OCI-LY3 (cell line): ENCODE measurements at regions not wholly inside any gene's neighbourhood (a gene's known extent, or its start where the extent isn't known, plus 50 kb on each side); places are given as distances from the start of the nearest gene placed in this dataset.

Experiments used
- H2AFZ ChIP-seq: fragments of 200-600, 300-600 bp; shearing (Covaris generic); 2 replicates; pipeline ENCODE4 v1.6.0; 2014; ENCODE audit warnings: antibody characterized with exemption, low read depth, low read length
- H3K27ac ChIP-seq: fragments of 200-600, 300-600 bp; sonication (generic); 2 replicates; pipeline ENCODE4 v1.5.1; 2014; ENCODE audit warnings: mild to moderate bottlenecking, low read length, moderate library complexity, mixed read lengths
- H3K27me3 ChIP-seq: fragments of 200-600, 300-600 bp; sonication (generic); 2 replicates; pipeline ENCODE4 v1.6.1; 2014; ENCODE audit warnings: low read depth, low read length, mixed read lengths
- H3K36me3 ChIP-seq: fragments of 200-600, 300-600 bp; sonication (generic); replicated peaks from 2 replicates; pipeline ENCODE3; 2014; ENCODE audit warnings: low read depth, low read length, mixed read lengths
- H3K4me1 ChIP-seq: fragments of 300-600, 200-600 bp; sonication (generic); 2 replicates; pipeline ENCODE4 v1.6.1; 2014; ENCODE audit warnings: low read length, mixed read lengths
- H3K4me2 ChIP-seq: fragments of 200-600, 300-600 bp; sonication (generic); 2 replicates; pipeline ENCODE4 v1.6.1; 2014; ENCODE audit warnings: low read length, mixed read lengths
- H3K4me3 ChIP-seq: fragments of 300-600, 200-600 bp; sonication (generic); 2 replicates; pipeline ENCODE4 v1.5.1; 2014; ENCODE audit warnings: antibody characterized with exemption, mild to moderate bottlenecking, low read length, moderate library complexity
- H3K79me2 ChIP-seq: fragments of 300-600, 200-600 bp; shearing (Covaris generic); 2 replicates; pipeline ENCODE4 v1.6.1; 2014; ENCODE audit warnings: mild to moderate bottlenecking, low read length, mixed read lengths
- H3K9ac ChIP-seq: fragments of 300-600, 200-600 bp; shearing (Covaris generic); 2 replicates; pipeline ENCODE4 v1.6.0; 2014; ENCODE audit warnings: mild to moderate bottlenecking, low read length, moderate library complexity
- H3K9me3 ChIP-seq: fragments of 200-600, 300-600 bp; shearing (Covaris generic); 2 replicates; pipeline ENCODE4 v1.6.1; 2014; ENCODE audit warnings: low read length, mixed read lengths; ENCODE audit not compliant: insufficient read depth
- H4K20me1 ChIP-seq: fragments of 200-600, 300-600 bp; sonication (generic); 2 replicates; pipeline ENCODE4 v1.6.1; 2016; ENCODE audit warnings: low read length, mixed read lengths; ENCODE audit not compliant: insufficient read depth
- EZH2phosphoT487 ChIP-seq: fragments of 200-600 bp; shearing (Covaris generic); IDR thresholded peaks from 2 replicates; pipeline ENCODE4 v1.6.1; 2018; ENCODE audit warnings: antibody characterized with exemption, mixed run types, low read depth
- TF ChIP-seq, protein P1 (sequence below): fragments of 200-600, 300-600 bp; sonication (generic); IDR thresholded peaks from 2 replicates; pipeline ENCODE4 v1.5.1; 2014; ENCODE audit warnings: antibody characterized with exemption, low read length, low read depth

DNA sequence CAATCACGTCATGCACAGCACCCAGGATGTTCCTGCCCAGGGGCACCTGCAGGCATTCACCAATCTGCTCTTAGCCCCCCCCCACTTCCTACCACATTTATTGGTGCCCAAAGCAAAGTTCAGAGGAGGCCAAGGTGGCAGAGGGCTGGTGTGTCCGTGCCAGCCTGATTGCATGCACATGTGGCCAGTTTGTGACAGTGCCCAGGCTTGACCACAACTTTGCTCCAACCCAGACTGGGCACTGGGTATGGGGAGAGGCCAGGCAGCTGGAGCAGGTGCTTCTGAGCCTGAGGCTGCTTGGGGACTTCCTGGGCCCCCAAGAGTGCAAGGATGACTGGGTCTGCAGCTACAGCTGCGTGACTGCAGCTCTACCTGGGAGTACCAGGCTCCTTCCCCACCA is 192.3 kb upstream of the BCHE start:
- H3K79me2 ChIP-seq: no peaks in the 10 kb centered on the region
- no peak overlapping the region for H3K9ac ChIP-seq
- H3K4me1 ChIP-seq: peaks cover 7% of the 10 kb centered on the region; the same call in 1 of the 2 replicates
- H3K27me3 ChIP-seq: no peaks in the 10 kb centered on the region
- H3K9me3 ChIP-seq: no peaks in the 10 kb centered on the region; the same call in 1 of the 2 replicates
- no peaks in the 10 kb centered on the region for H3K36me3 ChIP-seq
- H4K20me1 ChIP-seq: no peaks in the 10 kb centered on the region
- no peak overlapping the region for H3K27ac ChIP-seq
- H3K4me3 ChIP-seq: no peak overlapping the region
- no peak overlapping the region for H3K4me2 ChIP-seq
- no peak for TF ChIP-seq EZH2phosphoT487
- TF ChIP-seq, protein P1, sequence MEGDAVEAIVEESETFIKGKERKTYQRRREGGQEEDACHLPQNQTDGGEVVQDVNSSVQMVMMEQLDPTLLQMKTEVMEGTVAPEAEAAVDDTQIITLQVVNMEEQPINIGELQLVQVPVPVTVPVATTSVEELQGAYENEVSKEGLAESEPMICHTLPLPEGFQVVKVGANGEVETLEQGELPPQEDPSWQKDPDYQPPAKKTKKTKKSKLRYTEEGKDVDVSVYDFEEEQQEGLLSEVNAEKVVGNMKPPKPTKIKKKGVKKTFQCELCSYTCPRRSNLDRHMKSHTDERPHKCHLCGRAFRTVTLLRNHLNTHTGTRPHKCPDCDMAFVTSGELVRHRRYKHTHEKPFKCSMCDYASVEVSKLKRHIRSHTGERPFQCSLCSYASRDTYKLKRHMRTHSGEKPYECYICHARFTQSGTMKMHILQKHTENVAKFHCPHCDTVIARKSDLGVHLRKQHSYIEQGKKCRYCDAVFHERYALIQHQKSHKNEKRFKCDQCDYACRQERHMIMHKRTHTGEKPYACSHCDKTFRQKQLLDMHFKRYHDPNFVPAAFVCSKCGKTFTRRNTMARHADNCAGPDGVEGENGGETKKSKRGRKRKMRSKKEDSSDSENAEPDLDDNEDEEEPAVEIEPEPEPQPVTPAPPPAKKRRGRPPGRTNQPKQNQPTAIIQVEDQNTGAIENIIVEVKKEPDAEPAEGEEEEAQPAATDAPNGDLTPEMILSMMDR: no peak
- H2AFZ ChIP-seq: no peak overlapping the region

GRCh38 chr3:166013073-166013679 is 176.0 kb upstream of the BCHE start:
- Histone ChIP-seq H3K36me3 (no peaks in the 10 kb centered on the region), H2AFZ (no peak overlapping the region), H3K79me2 (no peaks in the 10 kb centered on the region), H4K20me1 (no peaks in the 10 kb centered on the region), H3K9me3 (no peaks in the 10 kb centered on the region), H3K4me3 (no peak overlapping the region), H3K9ac (no peak overlapping the region), H3K27ac (no peak overlapping the region), H3K27me3 (no peaks in the 10 kb centered on the region), H3K4me2 (no peak overlapping the region), H3K4me1 (no peaks in the 10 kb centered on the region)
- TF ChIP-seq, protein P1: peak; percentile 70
- TF ChIP-seq EZH2phosphoT487: no peak

DNA sequence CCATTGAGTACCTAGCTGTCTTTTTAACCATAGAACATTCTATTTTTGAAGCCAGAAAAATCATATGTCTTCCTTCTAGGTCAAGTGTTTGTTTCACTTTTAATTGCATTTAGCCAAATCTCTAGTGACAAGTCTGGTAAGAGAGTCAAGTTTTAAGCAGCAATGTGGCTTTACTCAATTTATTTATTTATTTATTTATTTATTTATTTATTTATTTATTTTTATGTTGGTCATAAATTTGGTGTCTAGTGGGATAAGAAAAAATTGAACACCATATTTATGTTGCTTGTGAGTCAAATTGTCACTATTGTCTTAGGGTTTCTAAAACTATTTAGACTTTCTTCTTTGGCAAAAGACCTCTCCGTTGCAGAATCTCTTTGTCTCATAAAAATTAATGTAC is 174.5 kb upstream of the BCHE start:
- Histone ChIP-seq H3K4me1 (no peaks in the 10 kb centered on the region), H3K4me3 (no peak overlapping the region), H2AFZ (no peak overlapping the region), H3K27ac (no peak overlapping the region), H3K27me3 (no peaks in the 10 kb centered on the region), H3K9me3 (no peaks in the 10 kb centered on the region), H3K79me2 (no peaks in the 10 kb centered on the region), H3K36me3 (no peaks in the 10 kb centered on the region), H3K9ac (no peak overlapping the region), H4K20me1 (no peaks in the 10 kb centered on the region), H3K4me2 (no peak overlapping the region)
- TF ChIP-seq EZH2phosphoT487: no peak
- TF ChIP-seq, protein P1: no peak

GRCh38 chr3:166005126-166005525 is 167.9 kb upstream of the BCHE start:
- Histone ChIP-seq H3K9me3 (no peaks in the 10 kb centered on the region), H3K4me1 (peaks cover 8% of the 10 kb centered on the region; the same call in 1 of the 2 replicates), H3K4me3 (no peak overlapping the region), H3K27ac (no peak overlapping the region), H3K36me3 (no peaks in the 10 kb centered on the region), H3K4me2 (no peak overlapping the region), H3K27me3 (no peaks in the 10 kb centered on the region), H3K79me2 (no peaks in the 10 kb centered on the region), H4K20me1 (no peaks in the 10 kb centered on the region), H2AFZ (no peak overlapping the region), H3K9ac (no peak overlapping the region)
- TF ChIP-seq, protein P1: no peak
- no peak for TF ChIP-seq EZH2phosphoT487
